ENCODE measurements at regions not wholly inside any gene's neighbourhood (a gene's known extent, or its start where the extent isn't known, plus 50 kb on each side); places are given as distances from the start of the nearest gene placed in this dataset.

GRCh38 chr5:93868851-93869250 is 127.5 kb upstream of the POU5F2 start:
- dilution Hi-C loops (cut with MboI; ENCODE audit: extremely low pct_ligation_motif_present, low sequenced_read_pairs) = no loop called here
- TF ChIP-seq MYC (IDR thresholded peaks at IDR 0.05; ENCODE audit: low read depth, low read length) = no peak
- TF ChIP-seq POLR2AphosphoS5 (IDR thresholded peaks at IDR 0.05; ENCODE audit: insufficient read depth, low read depth, low read length) = no peak
- TF ChIP-seq JUN (IDR thresholded peaks at IDR 0.05; ENCODE audit: borderline replicate concordance, insufficient read depth, insufficient read length, low read depth) = no peak

GRCh38 chr5:93850311-93850710 is 108.9 kb upstream of the POU5F2 start:
- no peak overlapping the region for H3K4me2 ChIP-seq (ENCODE audit: insufficient read depth, low read length)
- dilution Hi-C loops (cut with MboI; ENCODE audit: extremely low pct_ligation_motif_present, low sequenced_read_pairs) (no loop called here), intact Hi-C loops (cut with micrococcal nuclease) (no loop called here)
- H3K4me1 ChIP-seq (ENCODE audit: control insufficient read depth, extremely low read depth, insufficient read depth, low read length) = no peaks in the 10 kb centered on the region
- no peak overlapping the region for H3K9ac ChIP-seq (replicated peaks; ENCODE audit: extremely low read depth, insufficient read depth, low read length)
- no TSS peak for BruUV-seq (replicated peaks)
- ChIA-PET POLR2A (no interaction called here), CTCF (interaction anchor here (1.1 to 1.2 kb wide), 2 partner anchors 12 to 44 kb away, joined by 3 read pairs; no protein-coding TSS in a partner anchor)
- H3K9me1 ChIP-seq (replicated peaks; ENCODE audit: control insufficient read depth, extremely low read depth, insufficient read depth, low read length) = no peaks in the 10 kb centered on the region
- no peak for FAIRE-seq
- no peak overlapping the region for H3K27ac ChIP-seq (ENCODE audit: insufficient read depth, low read depth, low read length)
- no peaks in the 10 kb centered on the region for H3K9me3 ChIP-seq (replicated peaks; ENCODE audit: control insufficient read depth, insufficient read depth, low read length)
- H3K79me2 ChIP-seq (ENCODE audit: control insufficient read depth, insufficient read depth, low read length) = no peaks in the 10 kb centered on the region
- no peak overlapping the region for H3K4me3 ChIP-seq (replicated peaks in 1 of 3; ENCODE audit: insufficient read depth in 1 of 3, low read depth in 1 of 3, low read length in 3 of 3)
- no peak overlapping the region for H2AFZ ChIP-seq (ENCODE audit: low read depth, low read length)
- DNase-seq (ENCODE audit: low read depth, low spot score) = no peak
- H4K20me1 ChIP-seq (replicated peaks; ENCODE audit: control insufficient read depth, extremely low read depth, insufficient read depth, low read length) = no peaks in the 10 kb centered on the region
- H3K36me3 ChIP-seq (ENCODE audit: control insufficient read depth in 2 of 2, extremely low read depth in 1 of 2, insufficient read depth in 2 of 2, low read length in 2 of 2) = no peaks in the 10 kb centered on the region
- TF ChIP-seq POLR2A (IDR thresholded peaks at IDR 0.05; ENCODE audit: low read depth, low read length) (no peak), GATA2 (IDR thresholded peaks at IDR 0.05; ENCODE audit: insufficient read depth, insufficient read length, low read depth, low read length) (no peak), EZH2 (IDR thresholded peaks at IDR 0.05; ENCODE audit: borderline replicate concordance, low read depth, low read length, severe bottlenecking) (no peak), MAX (IDR thresholded peaks at IDR 0.05; ENCODE audit: insufficient read depth, insufficient read length) (no peak), POLR2AphosphoS5 (IDR thresholded peaks at IDR 0.05; ENCODE audit: insufficient read depth, low read depth, low read length) (no peak), JUN (IDR thresholded peaks at IDR 0.05; ENCODE audit: borderline replicate concordance, insufficient read depth, insufficient read length, low read depth) (no peak), CTCF (IDR thresholded peaks at IDR 0.05; ENCODE audit: extremely low read depth in 1 of 2, insufficient read depth in 1 of 2, low read depth in 1 of 2, low read length in 2 of 2) (no peak), FOS (IDR thresholded peaks at IDR 0.05; ENCODE audit: borderline replicate concordance, insufficient read depth, low read length) (no peak)
- H3K27me3 ChIP-seq (ENCODE audit: control insufficient read depth in 2 of 2, insufficient read depth in 2 of 2, low read length in 2 of 2) = no peaks in the 10 kb centered on the region

More at GRCh38 chr5:93868851-93869250, 127.5 kb upstream of the POU5F2 start:
- no peaks in the 10 kb centered on the region for H3K9me1 ChIP-seq (replicated peaks; ENCODE audit: control insufficient read depth, extremely low read depth, insufficient read depth, low read length)
- H4K20me1 ChIP-seq (replicated peaks; ENCODE audit: control insufficient read depth, extremely low read depth, insufficient read depth, low read length) = no peaks in the 10 kb centered on the region
- no peaks in the 10 kb centered on the region for H3K27me3 ChIP-seq (ENCODE audit: control insufficient read depth in 2 of 2, insufficient read depth in 2 of 2, low read length in 2 of 2)
- H3K9ac ChIP-seq (replicated peaks; ENCODE audit: extremely low read depth, insufficient read depth, low read length) = no peak overlapping the region
- H3K36me3 ChIP-seq (ENCODE audit: control insufficient read depth in 2 of 2, extremely low read depth in 1 of 2, insufficient read depth in 2 of 2, low read length in 2 of 2) = no peaks in the 10 kb centered on the region
- DNase-seq (ENCODE audit: low read depth, low spot score) = no peak
- no peak overlapping the region for H3K27ac ChIP-seq (ENCODE audit: insufficient read depth, low read depth, low read length)
- no peaks in the 10 kb centered on the region for H3K9me3 ChIP-seq (replicated peaks; ENCODE audit: control insufficient read depth, insufficient read depth, low read length)
- no peak overlapping the region for H3K4me2 ChIP-seq (ENCODE audit: insufficient read depth, low read length)
- CTCF ChIA-PET = interaction anchor here (0.6 kb wide), 1 partner anchor 15 kb away, joined by 3 read pairs; no protein-coding TSS in a partner anchor
- intact Hi-C loops (cut with micrococcal nuclease) = no loop called here
- H2AFZ ChIP-seq (ENCODE audit: low read depth, low read length) = no peak overlapping the region
- POLR2A ChIA-PET = no interaction called here
- no peak overlapping the region for H3K4me3 ChIP-seq (replicated peaks in 1 of 3; ENCODE audit: insufficient read depth in 1 of 3, low read depth in 1 of 3, low read length in 3 of 3)
- FAIRE-seq = no peak
- no peaks in the 10 kb centered on the region for H3K79me2 ChIP-seq (ENCODE audit: control insufficient read depth, insufficient read depth, low read length)
- H3K4me1 ChIP-seq (ENCODE audit: control insufficient read depth, extremely low read depth, insufficient read depth, low read length) = peaks cover 4% of the 10 kb centered on the region
- no TSS peak for BruUV-seq (replicated peaks)

All from endothelial cell of umbilical vein (primary cell).